NB4 (cell line): ENCODE measurements at regions not wholly inside any gene's neighbourhood (a gene's known extent, or its start where the extent isn't known, plus 50 kb on each side); places are given as distances from the start of the nearest gene placed in this dataset.

Experiments used
- CTCF ChIP-seq: IDR thresholded peaks from one replicate; pipeline ENCODE4 v1.5.1; 2012; ENCODE audit warnings: low read depth, low read length
- POLR2A ChIP-seq: IDR thresholded peaks from 2 replicates; pipeline ENCODE4 v1.6.1; 2011; ENCODE audit warnings: mild to moderate bottlenecking; ENCODE audit not compliant: insufficient read length; ENCODE audit errors: extremely low read depth

GRCh38 chr11:109237636-109238035 is 184.4 kb upstream of the C11orf87 start:
- TF ChIP-seq CTCF (no peak), POLR2A (no peak)
